SK-N-SH (cell line): ENCODE measurements at regions not wholly inside any gene's neighbourhood (a gene's known extent, or its start where the extent isn't known, plus 50 kb on each side); places are given as distances from the start of the nearest gene placed in this dataset.

Experiments
- CTCF ChIA-PET: fragments of 300-600, 350-600 bp; formaldehyde crosslinking; extraction: SDS; loops from one replicate; lab custom pipeline; 2021; lab: Yijun Ruan, JAX
- POLR2A ChIA-PET: fragments of 350-600 bp; sonication (Branson Sonifier 250); formaldehyde crosslinking; extraction: SDS; loops from one replicate; lab custom pipeline; 2020; ENCODE audit warnings: antibody characterized with exemption, inconsistent platforms; lab: Yijun Ruan, JAX
- DNase-seq: peaks from one replicate; pipeline ENCODE4 v3.0.0; 2012
- H2AFZ ChIP-seq: fragments of 200-600 bp; sonication (generic); 2 replicates; pipeline ENCODE4 v1.8.1; 2016; ENCODE audit warnings: antibody characterized with exemption, mild to moderate bottlenecking, low read depth
- H3F3A ChIP-seq: fragments of 200-600 bp; sonication (generic); replicated peaks from 2 replicates; pipeline ENCODE3; 2016; ENCODE audit warnings: antibody characterized with exemption, mild to moderate bottlenecking; ENCODE audit not compliant: insufficient read depth
- H3K27ac ChIP-seq, 2 experiments: fragments of 200-500 bp in 1 of 2; fragments of 200-600 bp in 1 of 2; sonication (Bioruptor generic) in 1 of 2; sonication (generic), shearing (Covaris generic) in 1 of 2; 2 replicates each; pipeline versions ENCODE4 v1.5.1 to v1.6.1; 2014 to 2016; ENCODE audit warnings: low read depth in 2 of 2, inconsistent platforms in 1 of 2, low read length in 1 of 2, mild to moderate bottlenecking in 1 of 2, mixed read lengths in 1 of 2
- H3K27me3 ChIP-seq: fragments of 200-600 bp; sonication (generic), shearing (Covaris generic); 2 replicates; pipeline ENCODE4 v1.6.1; 2016; ENCODE audit warnings: mixed run types; ENCODE audit not compliant: insufficient read depth
- H3K36me3 ChIP-seq, 2 experiments: fragments of 200-500 bp in 1 of 2; fragments of 200-600 bp in 1 of 2; sonication (Bioruptor generic) in 1 of 2; sonication (generic) in 1 of 2; replicated peaks in 1 of 2; 2 replicates each; pipeline versions ENCODE3 to v1.5.1; 2014 to 2016; ENCODE audit warnings: low read length in 1 of 2, mild to moderate bottlenecking in 1 of 2; ENCODE audit not compliant: insufficient read depth in 2 of 2, control insufficient read depth in 1 of 2
- H3K4me1 ChIP-seq, 2 experiments: fragments of 200-500 bp in 1 of 2; fragments of 200-600 bp in 1 of 2; sonication (Bioruptor generic) in 1 of 2; sonication (generic), shearing (Covaris generic) in 1 of 2; 2 replicates each; pipeline versions ENCODE4 v1.5.1 to v1.6.1; 2014 to 2016; ENCODE audit warnings: low read depth in 1 of 2, low read length in 1 of 2, mixed run types in 1 of 2; ENCODE audit not compliant: insufficient read depth in 2 of 2, control insufficient read depth in 1 of 2
- H3K4me2 ChIP-seq: fragments of 200-600 bp; sonication (generic), shearing (Covaris generic); 2 replicates; pipeline ENCODE4 v1.6.1; 2017; ENCODE audit warnings: mixed run types
- H3K4me3 ChIP-seq, 2 experiments: fragments of 200-500 bp in 1 of 2; fragments of 200-600 bp in 1 of 2; sonication (Bioruptor generic) in 1 of 2; sonication (generic), shearing (Covaris generic) in 1 of 2; 2 replicates each; pipeline versions ENCODE4 v1.5.1 to v1.8.1; 2014 to 2016; ENCODE audit warnings: low read depth in 2 of 2, inconsistent platforms in 1 of 2, low read length in 1 of 2, mild to moderate bottlenecking in 1 of 2, mixed read lengths in 1 of 2, moderate library complexity in 1 of 2
- H3K79me2 ChIP-seq: fragments of 200-600 bp; sonication (generic); 2 replicates; pipeline ENCODE4 v1.8.1; 2017; ENCODE audit warnings: mild to moderate bottlenecking; ENCODE audit not compliant: insufficient read depth
- H3K9ac ChIP-seq: fragments of 200-600 bp; sonication (generic); 2 replicates; pipeline ENCODE4 v1.6.1; 2017; ENCODE audit warnings: mixed run types
- H3K9me2 ChIP-seq: fragments of 200-600 bp; sonication (generic); 2 replicates; pipeline ENCODE4 v1.6.1; 2017; ENCODE audit warnings: mixed run types
- H3K9me3 ChIP-seq: fragments of 200-600 bp; sonication (generic); 2 replicates; pipeline ENCODE4 v1.6.1; 2017; ENCODE audit warnings: mixed run types, mild to moderate bottlenecking, moderate library complexity
- H4K20me1 ChIP-seq: fragments of 200-600 bp; sonication (generic); 2 replicates; pipeline ENCODE4 v1.6.1; 2017; ENCODE audit warnings: mild to moderate bottlenecking, mixed run types; ENCODE audit not compliant: insufficient read depth
- EZH2phosphoT487 ChIP-seq: fragments of 200-600 bp; sonication (generic); IDR thresholded peaks from 2 replicates; pipeline ENCODE4 v1.6.1; 2017; ENCODE audit warnings: low read depth, mixed run types, mild to moderate bottlenecking, antibody characterized with exemption, moderate library complexity, borderline replicate concordance
- FOSL2 ChIP-seq: IDR thresholded peaks from 2 replicates; pipeline ENCODE4 v1.4.0; 2012; ENCODE audit warnings: low read depth, mild to moderate bottlenecking, moderate library complexity, borderline replicate concordance
- FOXJ3 ChIP-seq: sonication (generic); formaldehyde crosslinking; IDR thresholded peaks from 2 replicates; pipeline ENCODE4 v1.5.1; 2020; ENCODE audit warnings: mild to moderate bottlenecking, missing genetic modification reagents
- GABPA ChIP-seq: IDR thresholded peaks from 2 replicates; pipeline ENCODE4 v1.4.0; 2012; ENCODE audit warnings: low read depth, mild to moderate bottlenecking
- JUND ChIP-seq: IDR thresholded peaks from 2 replicates; pipeline ENCODE4 v1.4.0; 2012
- MEF2A ChIP-seq: IDR thresholded peaks from 2 replicates; pipeline ENCODE4 v1.4.0; 2012; ENCODE audit warnings: low read depth, borderline replicate concordance
- NRF1 ChIP-seq: IDR thresholded peaks from 2 replicates; pipeline ENCODE4 v1.6.1; 2012; ENCODE audit warnings: low read depth, mild to moderate bottlenecking, low read length
- PBX3 ChIP-seq: IDR thresholded peaks from 2 replicates; pipeline ENCODE4; 2012
- POLR2AphosphoS5 ChIP-seq: IDR thresholded peaks from 2 replicates; pipeline ENCODE4 v1.6.1; 2012; ENCODE audit warnings: low read depth, low read length
- RAD21 ChIP-seq: IDR thresholded peaks from 2 replicates; pipeline ENCODE4 v1.6.1; 2012; ENCODE audit warnings: mild to moderate bottlenecking, low read length
- RFX5 ChIP-seq: IDR thresholded peaks from 2 replicates; pipeline ENCODE4 v1.6.1; 2012; ENCODE audit warnings: mild to moderate bottlenecking, improper control_type of control experiment, low read length
- RXRA ChIP-seq: IDR thresholded peaks from 2 replicates; pipeline ENCODE4 v1.4.0; 2012; ENCODE audit warnings: low read depth, mild to moderate bottlenecking, borderline replicate concordance
- SIN3A ChIP-seq: IDR thresholded peaks from 2 replicates; pipeline ENCODE4 v1.6.1; 2012; ENCODE audit warnings: low read depth, mild to moderate bottlenecking, low read length, moderate library complexity, borderline replicate concordance
- SMC3 ChIP-seq: IDR thresholded peaks from 2 replicates; pipeline ENCODE4 v1.6.1; 2012; ENCODE audit warnings: low read depth, low read length, improper control_type of control experiment
- TEAD4 ChIP-seq: IDR thresholded peaks from 2 replicates; pipeline ENCODE4 v1.4.0; 2012; ENCODE audit warnings: mild to moderate bottlenecking, borderline replicate concordance; ENCODE audit not compliant: insufficient read depth
- USF2 ChIP-seq: fragments of 150-350 bp; IDR thresholded peaks from 2 replicates; pipeline ENCODE4 v1.6.1; 2017; ENCODE audit warnings: antibody characterized with exemption, low read length, low read depth, borderline replicate concordance
- YY1 ChIP-seq: IDR thresholded peaks from 2 replicates; pipeline ENCODE4 v1.4.0; 2012; ENCODE audit warnings: low read depth, mild to moderate bottlenecking
- ZBTB33 ChIP-seq: IDR thresholded peaks from 2 replicates; pipeline ENCODE4 v1.4.0; 2012; ENCODE audit warnings: low read depth, borderline replicate concordance
- WGBS: methylation state at CpG from one replicate; pipeline ENCODE4 v1.1.6; 2017; ENCODE audit warnings: low lambda C conversion rate; 5-methylcytosine and 5-hydroxymethylcytosine counted together
- TF ChIP-seq, protein P1 (sequence below): IDR thresholded peaks from 2 replicates; pipeline ENCODE4 v1.4.0; 2012; ENCODE audit warnings: low read depth

DNA sequence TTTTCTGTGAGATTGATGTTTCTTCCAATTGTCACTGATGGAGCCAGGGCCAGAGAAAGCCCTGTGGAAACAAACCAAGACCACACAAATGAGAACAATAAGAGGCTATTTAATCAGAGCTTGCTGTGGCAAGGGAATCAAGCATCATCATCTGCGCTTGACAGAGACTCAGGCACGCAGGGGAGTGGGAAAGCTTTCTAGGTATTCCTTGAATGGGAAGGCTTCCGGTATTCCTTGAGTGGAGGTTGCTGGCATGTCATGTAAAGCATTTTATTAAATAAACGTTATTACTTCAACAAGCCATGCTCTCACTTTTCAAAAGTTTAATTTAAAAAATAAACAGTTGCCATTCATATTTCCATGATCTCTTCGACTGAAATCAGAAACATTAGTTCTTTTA lies 194.6 kb upstream of the SYT4 start:
- Histone ChIP-seq H3F3A (no peaks in the 10 kb centered on the region), H3K9me2 (no peaks in the 10 kb centered on the region), H3K4me1 (no peaks in the 10 kb centered on the region), H3K4me3 (no peak overlapping the region), H3K27ac (no peak overlapping the region), H4K20me1 (no peaks in the 10 kb centered on the region), H3K4me2 (no peak overlapping the region), H3K27me3 (no peaks in the 10 kb centered on the region), H3K79me2 (no peaks in the 10 kb centered on the region), H3K9ac (no peak overlapping the region), H2AFZ (no peak overlapping the region), H3K9me3 (no peaks in the 10 kb centered on the region), H3K36me3 (no peaks in the 10 kb centered on the region)
- ChIA-PET CTCF (no interaction called here), POLR2A (no interaction called here)
- no peak for DNase-seq
- TF ChIP-seq SMC3 (no peak), SIN3A (no peak), YY1 (no peak), EZH2phosphoT487 (no peak), POLR2AphosphoS5 (no peak), GABPA (no peak), JUND (no peak), TEAD4 (no peak), PBX3 (no peak), RFX5 (no peak), MEF2A (no peak)
- TF ChIP-seq, protein P1, sequence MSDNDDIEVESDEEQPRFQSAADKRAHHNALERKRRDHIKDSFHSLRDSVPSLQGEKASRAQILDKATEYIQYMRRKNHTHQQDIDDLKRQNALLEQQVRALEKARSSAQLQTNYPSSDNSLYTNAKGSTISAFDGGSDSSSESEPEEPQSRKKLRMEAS = no peak
- 37% methylated on average over 5 of the region's 5 CpGs for WGBS

- H3K4me2 ChIP-seq = no peak overlapping the region
- no peaks in the 10 kb centered on the region for H3K36me3 ChIP-seq
- no peak for DNase-seq
- H4K20me1 ChIP-seq = no peaks in the 10 kb centered on the region
- no peak for TF ChIP-seq NRF1
- TF ChIP-seq POLR2AphosphoS5 = no peak
- TF ChIP-seq GABPA = no peak
- TF ChIP-seq PBX3 = no peak
- no peak for TF ChIP-seq TEAD4
- no peak for TF ChIP-seq FOSL2
- no peak for TF ChIP-seq FOXJ3
- no peak for TF ChIP-seq RAD21
- no peak for TF ChIP-seq RFX5
- no peak for TF ChIP-seq RXRA
- no peak for TF ChIP-seq YY1
- TF ChIP-seq ZBTB33 = no peak
- no peak for TF ChIP-seq USF2
- H3K9me3 ChIP-seq = no peaks in the 10 kb centered on the region
- no peaks in the 10 kb centered on the region for H3F3A ChIP-seq
- CTCF ChIA-PET = interaction anchor here (1.2 kb wide), 1 partner anchor 106 kb away, joined by 4 read pairs; no protein-coding TSS in a partner anchor
- no peak overlapping the region for H3K4me3 ChIP-seq
- no peaks in the 10 kb centered on the region; the same call in 1 of the 2 replicates for H3K27me3 ChIP-seq
- POLR2A ChIA-PET = no interaction called here
- no peaks in the 10 kb centered on the region for H3K4me1 ChIP-seq
- no peak overlapping the region for H3K9ac ChIP-seq
- no peaks in the 10 kb centered on the region for H3K79me2 ChIP-seq
- H2AFZ ChIP-seq = no peak overlapping the region
- WGBS = 37% methylated on average over 3 of the region's 3 CpGs
- no peak overlapping the region for H3K27ac ChIP-seq
- H3K9me2 ChIP-seq = no peaks in the 10 kb centered on the region
Observed at GRCh38 chr18:43481069-43481468, 203.8 kb upstream of the SYT4 start.
